NCI-H1092 treated with DMSO at 0.1 percent for 48 hours (cell line): ENCODE measurements at regions not wholly inside any gene's neighbourhood (a gene's known extent, or its start where the extent isn't known, plus 50 kb on each side); places are given as distances from the start of the nearest gene placed in this dataset.
"Not testable (repeated sequence)": the region's sequence is repeated elsewhere in the genome, so short reads cannot be mapped to it uniquely, and the experiment has no call there.

ENCODE experiments used
- DNase-seq: peaks from one replicate; lab custom pipeline; 2025; lab: John Stamatoyannopoulos, UW

- DNase-seq: no peak
These were observed 114.3 kb upstream of the PCSK5 start for GRCh38 chr9:75775966-75776691.

GRCh38 chr9:75780185-75780584 is 110.3 kb upstream of the PCSK5 start:
- DNase-seq: no peak

- DNase-seq: no peak
These were observed 102.4 kb upstream of the PCSK5 start for GRCh38 chr9:75788006-75788634.

- DNase-seq: no peak
These were observed 93.3 kb upstream of the PCSK5 start for GRCh38 chr9:75797085-75797580.

- DNase-seq: no peak
These were observed 92.0 kb upstream of the PCSK5 start for GRCh38 chr9:75798505-75798904.

GRCh38 chr9:75803130-75803529 is 87.3 kb upstream of the PCSK5 start:
- no peak for DNase-seq

- DNase-seq: no peak
These were observed 80.4 kb upstream of the PCSK5 start for GRCh38 chr9:75810063-75810462.

GRCh38 chr9:75811692-75812091 is 78.8 kb upstream of the PCSK5 start:
- no peak for DNase-seq

GRCh38 chr9:75812141-75812540 is 78.3 kb upstream of the PCSK5 start:
- DNase-seq: no peak

GRCh38 chr9:75814667-75815066 is 75.8 kb upstream of the PCSK5 start:
- DNase-seq: no peak

- DNase-seq: not testable (repeated sequence)
These were observed 69.9 kb upstream of the PCSK5 start for GRCh38 chr9:75820471-75821115.

- no peak for DNase-seq
These were observed 67.3 kb upstream of the PCSK5 start for GRCh38 chr9:75823151-75823550.

GRCh38 chr9:75824816-75825568 is 65.5 kb upstream of the PCSK5 start:
- no peak for DNase-seq

GRCh38 chr9:75826314-75826713 is 64.2 kb upstream of the PCSK5 start:
- DNase-seq: no peak

- no peak for DNase-seq
These were observed 60.2 kb upstream of the PCSK5 start for GRCh38 chr9:75830303-75830702.

GRCh38 chr9:75833778-75834177 is 56.7 kb upstream of the PCSK5 start:
- no peak for DNase-seq

- DNase-seq: no peak
These were observed 55.6 kb upstream of the PCSK5 start for GRCh38 chr9:75834878-75835277.
